SK-N-SH (cell line): ENCODE measurements at regions not wholly inside any gene's neighbourhood (a gene's known extent, or its start where the extent isn't known, plus 50 kb on each side); places are given as distances from the start of the nearest gene placed in this dataset.

Experiments used
- CTCF ChIA-PET: fragments of 300-600, 350-600 bp; formaldehyde crosslinking; extraction: SDS; loops from one replicate; lab custom pipeline; 2021; lab: Yijun Ruan, JAX
- POLR2A ChIA-PET: fragments of 350-600 bp; sonication (Branson Sonifier 250); formaldehyde crosslinking; extraction: SDS; loops from one replicate; lab custom pipeline; 2020; ENCODE audit warnings: antibody characterized with exemption, inconsistent platforms; lab: Yijun Ruan, JAX
- DNase-seq: peaks from one replicate; pipeline ENCODE4 v3.0.0; 2012
- H2AFZ ChIP-seq: fragments of 200-600 bp; sonication (generic); 2 replicates; pipeline ENCODE4 v1.8.1; 2016; ENCODE audit warnings: antibody characterized with exemption, mild to moderate bottlenecking, low read depth
- H3F3A ChIP-seq: fragments of 200-600 bp; sonication (generic); replicated peaks from 2 replicates; pipeline ENCODE3; 2016; ENCODE audit warnings: antibody characterized with exemption, mild to moderate bottlenecking; ENCODE audit not compliant: insufficient read depth
- H3K27ac ChIP-seq, 2 experiments: fragments of 200-500 bp in 1 of 2; fragments of 200-600 bp in 1 of 2; sonication (Bioruptor generic) in 1 of 2; sonication (generic), shearing (Covaris generic) in 1 of 2; 2 replicates each; pipeline versions ENCODE4 v1.5.1 to v1.6.1; 2014 to 2016; ENCODE audit warnings: low read depth in 2 of 2, inconsistent platforms in 1 of 2, low read length in 1 of 2, mild to moderate bottlenecking in 1 of 2, mixed read lengths in 1 of 2
- H3K27me3 ChIP-seq: fragments of 200-600 bp; sonication (generic), shearing (Covaris generic); 2 replicates; pipeline ENCODE4 v1.6.1; 2016; ENCODE audit warnings: mixed run types; ENCODE audit not compliant: insufficient read depth
- H3K36me3 ChIP-seq, 2 experiments: fragments of 200-500 bp in 1 of 2; fragments of 200-600 bp in 1 of 2; sonication (Bioruptor generic) in 1 of 2; sonication (generic) in 1 of 2; replicated peaks in 1 of 2; 2 replicates each; pipeline versions ENCODE3 to v1.5.1; 2014 to 2016; ENCODE audit warnings: low read length in 1 of 2, mild to moderate bottlenecking in 1 of 2; ENCODE audit not compliant: insufficient read depth in 2 of 2, control insufficient read depth in 1 of 2
- H3K4me1 ChIP-seq, 2 experiments: fragments of 200-500 bp in 1 of 2; fragments of 200-600 bp in 1 of 2; sonication (Bioruptor generic) in 1 of 2; sonication (generic), shearing (Covaris generic) in 1 of 2; 2 replicates each; pipeline versions ENCODE4 v1.5.1 to v1.6.1; 2014 to 2016; ENCODE audit warnings: low read depth in 1 of 2, low read length in 1 of 2, mixed run types in 1 of 2; ENCODE audit not compliant: insufficient read depth in 2 of 2, control insufficient read depth in 1 of 2
- H3K4me2 ChIP-seq: fragments of 200-600 bp; sonication (generic), shearing (Covaris generic); 2 replicates; pipeline ENCODE4 v1.6.1; 2017; ENCODE audit warnings: mixed run types
- H3K4me3 ChIP-seq, 2 experiments: fragments of 200-500 bp in 1 of 2; fragments of 200-600 bp in 1 of 2; sonication (Bioruptor generic) in 1 of 2; sonication (generic), shearing (Covaris generic) in 1 of 2; 2 replicates each; pipeline versions ENCODE4 v1.5.1 to v1.8.1; 2014 to 2016; ENCODE audit warnings: low read depth in 2 of 2, inconsistent platforms in 1 of 2, low read length in 1 of 2, mild to moderate bottlenecking in 1 of 2, mixed read lengths in 1 of 2, moderate library complexity in 1 of 2
- H3K79me2 ChIP-seq: fragments of 200-600 bp; sonication (generic); 2 replicates; pipeline ENCODE4 v1.8.1; 2017; ENCODE audit warnings: mild to moderate bottlenecking; ENCODE audit not compliant: insufficient read depth
- H3K9ac ChIP-seq: fragments of 200-600 bp; sonication (generic); 2 replicates; pipeline ENCODE4 v1.6.1; 2017; ENCODE audit warnings: mixed run types
- H3K9me2 ChIP-seq: fragments of 200-600 bp; sonication (generic); 2 replicates; pipeline ENCODE4 v1.6.1; 2017; ENCODE audit warnings: mixed run types
- H3K9me3 ChIP-seq: fragments of 200-600 bp; sonication (generic); 2 replicates; pipeline ENCODE4 v1.6.1; 2017; ENCODE audit warnings: mixed run types, mild to moderate bottlenecking, moderate library complexity
- H4K20me1 ChIP-seq: fragments of 200-600 bp; sonication (generic); 2 replicates; pipeline ENCODE4 v1.6.1; 2017; ENCODE audit warnings: mild to moderate bottlenecking, mixed run types; ENCODE audit not compliant: insufficient read depth
- CHD2 ChIP-seq: fragments of 150-350 bp; IDR thresholded peaks from 2 replicates; pipeline ENCODE4 v1.6.1; 2018; ENCODE audit warnings: low read length; ENCODE audit not compliant: partially characterized antibody
- ELF1 ChIP-seq: IDR thresholded peaks from 2 replicates; pipeline ENCODE4 v1.4.0; 2012
- FOSL2 ChIP-seq: IDR thresholded peaks from 2 replicates; pipeline ENCODE4 v1.4.0; 2012; ENCODE audit warnings: low read depth, mild to moderate bottlenecking, moderate library complexity, borderline replicate concordance
- FOXJ3 ChIP-seq: sonication (generic); formaldehyde crosslinking; IDR thresholded peaks from 2 replicates; pipeline ENCODE4 v1.5.1; 2020; ENCODE audit warnings: mild to moderate bottlenecking, missing genetic modification reagents
- GABPA ChIP-seq: IDR thresholded peaks from 2 replicates; pipeline ENCODE4 v1.4.0; 2012; ENCODE audit warnings: low read depth, mild to moderate bottlenecking
- GATA2 ChIP-seq: sonication (generic); formaldehyde crosslinking; IDR thresholded peaks from 2 replicates; pipeline ENCODE4 v1.5.0; 2020; ENCODE audit warnings: mild to moderate bottlenecking, missing genetic modification reagents
- MAX ChIP-seq: IDR thresholded peaks from 2 replicates; pipeline ENCODE4 v1.4.0; 2012; ENCODE audit warnings: low read depth
- REST ChIP-seq: IDR thresholded peaks from 2 replicates; pipeline ENCODE4 v1.6.1; 2012; ENCODE audit warnings: mild to moderate bottlenecking, low read depth, low read length, moderate library complexity
- RFX5 ChIP-seq: IDR thresholded peaks from 2 replicates; pipeline ENCODE4 v1.6.1; 2012; ENCODE audit warnings: mild to moderate bottlenecking, improper control_type of control experiment, low read length
- SMC3 ChIP-seq: IDR thresholded peaks from 2 replicates; pipeline ENCODE4 v1.6.1; 2012; ENCODE audit warnings: low read depth, low read length, improper control_type of control experiment
- USF1 ChIP-seq: IDR thresholded peaks from 2 replicates; pipeline ENCODE4 v1.4.0; 2012; ENCODE audit warnings: low read depth, borderline replicate concordance
- USF2 ChIP-seq: fragments of 150-350 bp; IDR thresholded peaks from 2 replicates; pipeline ENCODE4 v1.6.1; 2017; ENCODE audit warnings: antibody characterized with exemption, low read length, low read depth, borderline replicate concordance
- YY1 ChIP-seq: IDR thresholded peaks from 2 replicates; pipeline ENCODE4 v1.4.0; 2012; ENCODE audit warnings: low read depth, mild to moderate bottlenecking
- ZBTB33 ChIP-seq: IDR thresholded peaks from 2 replicates; pipeline ENCODE4 v1.4.0; 2012; ENCODE audit warnings: low read depth, borderline replicate concordance
- WGBS: methylation state at CpG from one replicate; pipeline ENCODE4 v1.1.6; 2017; ENCODE audit warnings: low lambda C conversion rate; 5-methylcytosine and 5-hydroxymethylcytosine counted together

GRCh38 chr11:79953629-79954028, 512.8 kb upstream of the TENM4 start:
- ChIA-PET CTCF (interaction anchor here (1.1 kb wide), 1 partner anchor 13 kb away, joined by 4 read pairs; no protein-coding TSS in a partner anchor), POLR2A (no interaction called here)
- Histone ChIP-seq H2AFZ (no peak overlapping the region), H3K27me3 (no peaks in the 10 kb centered on the region), H3K4me1 (no peaks in the 10 kb centered on the region), H3K4me2 (no peak overlapping the region), H3K36me3 (no peaks in the 10 kb centered on the region), H3K4me3 (no peak overlapping the region), H3K9me2 (no peaks in the 10 kb centered on the region), H3K9ac (no peak overlapping the region), H4K20me1 (no peaks in the 10 kb centered on the region), H3K9me3 (no peaks in the 10 kb centered on the region), H3K27ac (no peak overlapping the region), H3K79me2 (no peaks in the 10 kb centered on the region), H3F3A (no peaks in the 10 kb centered on the region)
- no peak for TF ChIP-seq MAX
- no peak for TF ChIP-seq SMC3
- no peak for TF ChIP-seq ELF1
- no peak for TF ChIP-seq USF1
- no peak for TF ChIP-seq GATA2 (CRISPR knock-in tag)
- no peak for TF ChIP-seq REST
- TF ChIP-seq GABPA = no peak
- TF ChIP-seq YY1 = no peak
- no peak for TF ChIP-seq FOXJ3 (CRISPR knock-in tag)
- TF ChIP-seq RFX5 = no peak
- no peak for TF ChIP-seq CHD2
- TF ChIP-seq FOSL2 = no peak
- no peak for TF ChIP-seq ZBTB33
- TF ChIP-seq USF2 = no peak
- WGBS = 20% methylated on average over 1 of the region's 1 CpG
- no peak for DNase-seq
